ENCODE measurements at regions not wholly inside any gene's neighbourhood (a gene's known extent, or its start where the extent isn't known, plus 50 kb on each side); places are given as distances from the start of the nearest gene placed in this dataset.

DNA sequence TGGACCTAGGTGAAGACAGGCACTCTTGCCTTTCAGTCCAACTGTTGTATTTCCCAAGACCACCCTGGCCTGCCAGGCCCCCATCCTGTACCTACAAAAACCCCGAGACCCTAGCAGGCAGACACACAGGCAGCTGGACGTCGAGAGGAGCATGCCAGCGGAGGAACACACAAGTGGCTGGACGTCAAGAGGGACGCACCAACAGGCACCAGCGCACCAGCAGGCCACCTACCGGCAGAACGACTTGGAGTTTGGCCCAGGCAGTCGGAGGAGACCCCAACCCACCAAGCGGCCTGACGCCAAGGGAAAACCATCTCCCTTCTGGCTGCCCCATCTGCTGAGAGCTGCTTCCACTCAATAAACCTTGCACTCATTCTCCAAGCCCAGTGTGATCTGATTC is 1883.4 kb upstream of the RAG2 start:
- Mint-ChIP-seq H3K27me3 (no peaks in the 10 kb centered on the region), H3K9me3 (no peaks in the 10 kb centered on the region), H3K4me3 (no peak overlapping the region), H3K36me3 (no peaks in the 10 kb centered on the region), H3K4me1 (ENCODE audit: unreplicated experiment) (no peaks in the 10 kb centered on the region), H3K27ac (no peak overlapping the region)
- no peak for DNase-seq (ENCODE audit: extremely low spot score, unreplicated experiment)
- no peak for TF ChIP-seq CTCF (conservative IDR thresholded peaks at IDR 0.05)

DNA sequence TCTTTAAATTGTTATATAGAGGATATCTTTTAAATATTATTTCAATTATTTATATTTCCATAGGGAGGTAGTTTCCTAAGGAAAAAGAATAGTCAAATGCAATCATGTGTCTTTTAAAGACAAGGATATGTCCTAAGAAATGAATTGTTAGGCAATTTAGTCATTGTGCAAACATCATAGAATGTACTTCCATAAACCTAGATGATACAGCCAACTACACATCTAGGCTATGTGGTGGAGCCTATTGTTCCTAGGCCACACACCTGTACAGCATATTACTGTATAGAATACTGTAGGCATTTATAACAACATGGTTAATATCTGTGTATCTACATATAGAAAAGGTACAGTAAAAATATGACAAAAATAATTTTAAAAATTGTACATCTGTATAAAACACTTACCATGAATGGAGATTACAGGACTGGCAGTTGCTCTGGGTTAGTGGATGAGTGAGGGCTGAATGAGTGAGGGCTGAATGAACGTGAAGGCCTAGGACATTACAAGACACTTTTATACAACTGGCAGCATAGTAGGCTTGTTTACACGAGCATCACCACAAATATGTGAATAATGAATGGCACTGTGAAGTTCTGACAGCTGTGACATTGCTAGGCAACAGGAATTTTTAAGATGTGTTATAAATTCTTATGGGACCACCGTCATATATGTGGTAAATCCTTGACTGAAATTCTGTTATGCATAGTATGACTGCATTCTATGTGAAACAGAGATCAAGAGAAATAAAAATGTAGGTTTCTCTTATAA is 1879.0 kb upstream of the RAG2 start:
- Mint-ChIP-seq H3K36me3 (no peaks in the 10 kb centered on the region), H3K27ac (no peak overlapping the region), H3K4me1 (ENCODE audit: unreplicated experiment) (no peaks in the 10 kb centered on the region), H3K27me3 (no peaks in the 10 kb centered on the region), H3K9me3 (no peaks in the 10 kb centered on the region), H3K4me3 (no peak overlapping the region)
- TF ChIP-seq CTCF (conservative IDR thresholded peaks at IDR 0.05) = no peak
- no peak for DNase-seq (ENCODE audit: extremely low spot score, unreplicated experiment)

GRCh38 chr11:38461751-38462150 is 1863.7 kb upstream of the RAG2 start:
- H3K9me3 Mint-ChIP-seq = no peaks in the 10 kb centered on the region
- H3K4me1 Mint-ChIP-seq (ENCODE audit: unreplicated experiment) = peaks cover 8% of the 10 kb centered on the region
- H3K27ac Mint-ChIP-seq = no peak overlapping the region
- H3K27me3 Mint-ChIP-seq = no peaks in the 10 kb centered on the region
- no peaks in the 10 kb centered on the region for H3K36me3 Mint-ChIP-seq
- no peak overlapping the region for H3K4me3 Mint-ChIP-seq
- no peak for TF ChIP-seq CTCF (conservative IDR thresholded peaks at IDR 0.05)
- DNase-seq (ENCODE audit: extremely low spot score, unreplicated experiment) = no peak

DNA sequence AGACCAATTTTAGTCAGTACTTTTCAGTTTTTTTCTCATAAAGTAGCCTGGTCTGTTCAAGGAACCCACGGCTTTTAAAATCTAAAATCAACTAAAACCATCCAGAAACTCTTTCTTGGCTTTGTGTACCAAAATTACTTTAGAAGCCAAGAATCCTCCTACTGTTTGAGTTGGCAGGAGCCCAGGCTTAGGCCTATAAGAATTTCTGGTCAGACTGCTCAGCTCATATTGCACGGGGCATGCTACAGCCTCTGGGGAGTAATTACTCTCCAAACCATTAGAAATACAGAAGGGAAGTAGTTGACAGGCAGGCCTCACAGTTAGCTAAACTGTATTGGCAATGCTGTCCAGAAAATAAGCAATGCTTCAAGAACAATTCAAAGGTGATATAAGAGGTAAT is 1862.9 kb upstream of the RAG2 start:
- no peaks in the 10 kb centered on the region for H3K36me3 Mint-ChIP-seq
- no peak overlapping the region for H3K27ac Mint-ChIP-seq
- peaks cover 8% of the 10 kb centered on the region for H3K4me1 Mint-ChIP-seq (ENCODE audit: unreplicated experiment)
- H3K9me3 Mint-ChIP-seq = no peaks in the 10 kb centered on the region
- no peak for TF ChIP-seq CTCF (conservative IDR thresholded peaks at IDR 0.05)
- H3K27me3 Mint-ChIP-seq = no peaks in the 10 kb centered on the region
- no peak overlapping the region for H3K4me3 Mint-ChIP-seq
- DNase-seq (ENCODE audit: extremely low spot score, unreplicated experiment) = no peak

- Mint-ChIP-seq H3K27me3 (no peaks in the 10 kb centered on the region), H3K4me3 (no peak overlapping the region), H3K27ac (no peak overlapping the region), H3K9me3 (no peaks in the 10 kb centered on the region), H3K36me3 (no peaks in the 10 kb centered on the region), H3K4me1 (ENCODE audit: unreplicated experiment) (peaks cover 8% of the 10 kb centered on the region)
- TF ChIP-seq CTCF (conservative IDR thresholded peaks at IDR 0.05) = no peak
- DNase-seq (ENCODE audit: extremely low spot score, unreplicated experiment) = no peak
These were observed 1862.4 kb upstream of the RAG2 start for GRCh38 chr11:38460429-38460828.
